Glutamatergic neuron (in vitro differentiated cells): ENCODE measurements at regions not wholly inside any gene's neighbourhood (a gene's known extent, or its start where the extent isn't known, plus 50 kb on each side); places are given as distances from the start of the nearest gene placed in this dataset.
A peak's percentile ranks its signal among the peaks of the same experiment; 100 is the strongest.

Experiments
- DNase-seq: peaks from one replicate; pipeline ENCODE4 v3.0.0; 2022
- H3K27ac Mint-ChIP-seq: one replicate; pipeline ENCODE4 v1.8.0; 2020; ENCODE audit warnings: mild to moderate bottlenecking, mixed read lengths, inconsistent platforms; ENCODE audit not compliant: unreplicated experiment
- H3K27me3 Mint-ChIP-seq: one replicate; pipeline ENCODE4 v1.8.0; 2020; ENCODE audit warnings: mild to moderate bottlenecking, moderate library complexity, mixed read lengths, inconsistent platforms; ENCODE audit not compliant: unreplicated experiment
- H3K36me3 Mint-ChIP-seq: one replicate; pipeline ENCODE4 v1.8.0; 2020; ENCODE audit warnings: mild to moderate bottlenecking, mixed read lengths, inconsistent platforms; ENCODE audit not compliant: unreplicated experiment
- H3K4me1 Mint-ChIP-seq: one replicate; pipeline ENCODE4 v1.8.0; 2020; ENCODE audit warnings: mild to moderate bottlenecking, low read depth, mixed read lengths, inconsistent platforms; ENCODE audit not compliant: unreplicated experiment
- H3K4me3 Mint-ChIP-seq: one replicate; pipeline ENCODE4 v1.8.0; 2020; ENCODE audit warnings: mild to moderate bottlenecking, mixed read lengths, inconsistent platforms; ENCODE audit not compliant: unreplicated experiment
- H3K9me3 Mint-ChIP-seq: one replicate; pipeline ENCODE4 v1.8.0; 2020; ENCODE audit warnings: mild to moderate bottlenecking, moderate library complexity, mixed read lengths, inconsistent platforms; ENCODE audit not compliant: unreplicated experiment
- TF ChIP-seq, protein P1 (sequence below): fragments of 200-600 bp; sonication (generic); IDR thresholded peaks from one replicate; pipeline ENCODE4 v1.5.0; 2021; ENCODE audit not compliant: partially characterized antibody, unreplicated experiment

DNA sequence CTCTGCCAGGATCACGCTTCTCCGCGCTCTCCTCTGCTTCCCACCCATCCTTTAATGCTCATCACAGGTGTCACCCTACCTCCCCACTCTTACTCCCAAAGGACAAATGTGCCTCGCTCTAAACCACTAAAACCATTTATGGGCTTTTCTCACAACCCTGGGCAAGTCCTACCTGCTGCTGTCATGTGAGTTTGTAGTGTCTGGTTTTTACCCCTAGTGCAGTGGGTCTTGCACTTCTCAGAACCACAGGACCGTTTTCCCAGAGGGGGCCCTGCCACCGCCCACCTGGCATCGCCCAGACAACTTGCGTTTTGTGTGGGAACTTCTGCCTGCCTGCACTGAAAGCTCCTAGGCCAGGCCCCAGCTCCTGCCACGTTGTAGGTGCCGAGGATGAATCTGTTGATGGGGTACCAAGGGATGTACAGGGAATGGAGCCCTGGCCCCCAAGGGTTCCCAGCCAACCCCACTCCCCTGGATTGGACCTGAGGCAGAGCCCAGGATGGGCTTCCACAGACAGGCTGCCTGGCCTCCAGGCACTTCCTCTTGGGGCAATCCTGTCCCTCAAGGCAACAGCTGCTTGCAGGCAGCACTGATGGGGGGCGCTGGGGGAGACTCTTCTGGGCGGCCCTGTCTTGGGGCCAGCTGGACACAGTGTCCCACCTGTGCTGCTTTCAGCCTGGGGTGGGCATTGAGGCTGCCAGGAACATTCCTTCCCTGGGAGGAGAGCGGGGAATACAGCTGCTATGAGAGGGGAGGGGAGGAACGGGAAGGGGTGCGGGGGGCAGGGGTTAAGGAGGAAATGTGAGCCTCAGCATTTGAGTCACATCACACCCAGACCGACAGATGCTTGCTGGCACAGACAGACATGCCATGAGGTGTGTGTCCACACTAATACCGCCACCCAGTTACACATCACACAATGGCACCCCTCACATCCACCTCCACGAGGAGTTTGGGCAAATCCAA lies 176.3 kb downstream of the ZFP36L2 start:
- Mint-ChIP-seq H3K27me3 (peaks cover 8% of the 10 kb centered on the region), H3K9me3 (peaks cover 4% of the 10 kb centered on the region), H3K27ac (no peak overlapping the region), H3K36me3 (no peaks in the 10 kb centered on the region), H3K4me3 (no peak overlapping the region), H3K4me1 (peaks cover 13% of the 10 kb centered on the region)
- DNase-seq: no peak
- TF ChIP-seq, protein P1, sequence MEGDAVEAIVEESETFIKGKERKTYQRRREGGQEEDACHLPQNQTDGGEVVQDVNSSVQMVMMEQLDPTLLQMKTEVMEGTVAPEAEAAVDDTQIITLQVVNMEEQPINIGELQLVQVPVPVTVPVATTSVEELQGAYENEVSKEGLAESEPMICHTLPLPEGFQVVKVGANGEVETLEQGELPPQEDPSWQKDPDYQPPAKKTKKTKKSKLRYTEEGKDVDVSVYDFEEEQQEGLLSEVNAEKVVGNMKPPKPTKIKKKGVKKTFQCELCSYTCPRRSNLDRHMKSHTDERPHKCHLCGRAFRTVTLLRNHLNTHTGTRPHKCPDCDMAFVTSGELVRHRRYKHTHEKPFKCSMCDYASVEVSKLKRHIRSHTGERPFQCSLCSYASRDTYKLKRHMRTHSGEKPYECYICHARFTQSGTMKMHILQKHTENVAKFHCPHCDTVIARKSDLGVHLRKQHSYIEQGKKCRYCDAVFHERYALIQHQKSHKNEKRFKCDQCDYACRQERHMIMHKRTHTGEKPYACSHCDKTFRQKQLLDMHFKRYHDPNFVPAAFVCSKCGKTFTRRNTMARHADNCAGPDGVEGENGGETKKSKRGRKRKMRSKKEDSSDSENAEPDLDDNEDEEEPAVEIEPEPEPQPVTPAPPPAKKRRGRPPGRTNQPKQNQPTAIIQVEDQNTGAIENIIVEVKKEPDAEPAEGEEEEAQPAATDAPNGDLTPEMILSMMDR: no peak

DNA sequence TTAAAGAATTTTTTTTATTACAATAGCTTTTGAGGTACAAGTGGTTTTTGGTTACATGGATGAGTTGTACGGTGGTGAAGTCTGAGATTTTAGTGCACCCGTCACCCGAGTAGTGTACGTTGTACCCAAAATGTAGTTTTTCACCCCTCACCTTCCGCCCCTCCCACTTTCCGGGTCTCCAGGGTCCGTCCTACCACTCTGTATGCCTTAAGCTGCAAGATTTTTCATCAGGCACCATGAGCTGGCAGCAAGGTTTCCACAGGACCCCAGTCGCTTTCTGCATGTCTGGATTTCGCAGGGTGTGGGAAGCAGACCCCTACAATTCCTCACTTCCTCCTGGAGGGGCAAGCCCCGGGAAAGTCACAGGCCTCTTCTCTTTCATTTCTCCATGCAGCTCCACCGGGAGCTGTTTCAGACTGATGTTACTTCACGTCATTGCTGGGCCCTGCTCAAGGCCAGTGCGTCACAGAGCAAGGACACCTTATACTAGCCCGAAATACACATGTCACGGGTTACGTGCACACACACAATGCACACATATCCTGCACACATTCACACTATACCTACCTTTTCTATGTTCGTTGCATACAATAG lies 179.1 kb downstream of the ZFP36L2 start:
- Mint-ChIP-seq H3K4me3 (no peak overlapping the region), H3K36me3 (no peaks in the 10 kb centered on the region), H3K27ac (peak overlapping the region; percentile 44), H3K9me3 (peaks cover 4% of the 10 kb centered on the region), H3K27me3 (peaks cover 11% of the 10 kb centered on the region), H3K4me1 (peaks cover 9% of the 10 kb centered on the region)
- TF ChIP-seq, protein P1: no peak
- DNase-seq: no peak

- TF ChIP-seq, protein P1: no peak
- no peak for DNase-seq
- H3K27me3 Mint-ChIP-seq: peaks cover 8% of the 10 kb centered on the region
- H3K4me3 Mint-ChIP-seq: no peak overlapping the region
- H3K27ac Mint-ChIP-seq: no peak overlapping the region
- no peaks in the 10 kb centered on the region for H3K36me3 Mint-ChIP-seq
- peaks cover 9% of the 10 kb centered on the region for H3K4me1 Mint-ChIP-seq
- H3K9me3 Mint-ChIP-seq: peaks cover 4% of the 10 kb centered on the region
These were observed 180.5 kb downstream of the ZFP36L2 start for GRCh38 chr2:43045866-43046265.

DNA sequence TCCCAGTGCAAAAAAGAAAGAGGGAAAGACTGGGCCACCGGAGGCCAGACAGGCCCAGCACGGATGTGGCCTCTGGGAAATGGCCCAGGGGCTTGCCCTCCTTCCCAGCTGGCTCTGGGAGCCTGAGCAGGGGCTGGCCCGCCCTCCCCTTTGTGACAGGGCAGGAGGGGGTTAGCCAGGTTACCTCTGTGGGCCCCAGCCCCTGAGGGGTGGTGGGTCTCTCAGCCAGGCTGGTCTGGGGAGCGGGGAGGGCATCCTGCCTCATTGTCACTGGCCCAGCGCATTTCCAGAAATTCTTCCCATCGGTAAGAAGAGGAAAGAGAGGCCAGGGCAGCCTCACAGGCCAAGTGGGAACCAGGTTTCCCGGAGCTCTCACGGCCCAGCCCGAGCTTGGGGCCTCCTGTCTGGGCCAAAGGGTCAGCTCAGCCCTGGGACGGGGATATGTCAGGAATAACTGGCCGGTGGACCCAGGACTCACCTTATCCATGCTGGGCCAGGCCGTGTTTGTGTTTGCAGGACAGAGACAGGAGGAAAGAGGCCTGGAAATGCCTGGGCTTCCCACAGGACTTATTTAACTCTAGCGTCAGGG lies 182.2 kb downstream of the ZFP36L2 start:
- H3K4me1 Mint-ChIP-seq: peaks cover 11% of the 10 kb centered on the region

More for the DNA sequence above, 182.2 kb downstream of the ZFP36L2 start:
- Mint-ChIP-seq H3K9me3 (peaks cover 4% of the 10 kb centered on the region), H3K27ac (no peak overlapping the region), H3K27me3 (peaks cover 8% of the 10 kb centered on the region), H3K36me3 (no peaks in the 10 kb centered on the region), H3K4me3 (no peak overlapping the region)
- TF ChIP-seq, protein P1: no peak
- no peak for DNase-seq
